HG02938 (cell line): ENCODE measurements at regions not wholly inside any gene's neighbourhood (a gene's known extent, or its start where the extent isn't known, plus 50 kb on each side); places are given as distances from the start of the nearest gene placed in this dataset.
"Not testable (repeated sequence)": the region's sequence is repeated elsewhere in the genome, so short reads cannot be mapped to it uniquely, and the experiment has no call there.

Source experiments
- ATAC-seq: cut with Tn5 transposase; IDR thresholded peaks from one replicate; pipeline ENCODE4 v1.9.1; 2021; ENCODE audit warnings: mild to moderate bottlenecking, moderate library complexity; ENCODE audit not compliant: unreplicated experiment

GRCh38 chr3:80668600-80669294 lies 900.9 kb upstream of the ROBO1 start:
- no peak for ATAC-seq

- no peak for ATAC-seq
Observed at GRCh38 chr3:80668100-80668499, 900.3 kb upstream of the ROBO1 start.

GRCh38 chr3:80663426-80663825 lies 895.6 kb upstream of the ROBO1 start:
- no peak for ATAC-seq

- ATAC-seq: no peak
Observed at GRCh38 chr3:80655216-80655615, 887.4 kb upstream of the ROBO1 start.

- ATAC-seq: no peak
Observed at GRCh38 chr3:80649170-80649569, 881.4 kb upstream of the ROBO1 start.

- ATAC-seq: no peak
Observed at GRCh38 chr3:80643421-80643820, 875.6 kb upstream of the ROBO1 start.

GRCh38 chr3:80618295-80619256 lies 850.8 kb upstream of the ROBO1 start:
- ATAC-seq: no peak

GRCh38 chr3:80612366-80612765 lies 844.6 kb upstream of the ROBO1 start:
- no peak for ATAC-seq

- not testable (repeated sequence) for ATAC-seq
Observed at GRCh38 chr3:80608072-80608471, 840.3 kb upstream of the ROBO1 start.

- no peak for ATAC-seq
Observed at GRCh38 chr3:80606073-80606472, 838.3 kb upstream of the ROBO1 start.

GRCh38 chr3:80601479-80601878 lies 833.7 kb upstream of the ROBO1 start:
- ATAC-seq: no peak

GRCh38 chr3:80592792-80593191 lies 825.0 kb upstream of the ROBO1 start:
- no peak for ATAC-seq

GRCh38 chr3:80586338-80586737 lies 818.5 kb upstream of the ROBO1 start:
- no peak for ATAC-seq

GRCh38 chr3:80580146-80580545 lies 812.3 kb upstream of the ROBO1 start:
- no peak for ATAC-seq

- no peak for ATAC-seq
Observed at GRCh38 chr3:80564391-80564790, 796.6 kb upstream of the ROBO1 start.

GRCh38 chr3:80559701-80560100 lies 791.9 kb upstream of the ROBO1 start:
- no peak for ATAC-seq

- no peak for ATAC-seq
Observed at GRCh38 chr3:80556763-80557162, 789.0 kb upstream of the ROBO1 start.

- ATAC-seq: no peak
Observed at GRCh38 chr3:80554304-80554703, 786.5 kb upstream of the ROBO1 start.

GRCh38 chr3:80553211-80553610 lies 785.4 kb upstream of the ROBO1 start:
- ATAC-seq: no peak

- no peak for ATAC-seq
Observed at GRCh38 chr3:80550174-80550573, 782.4 kb upstream of the ROBO1 start.

GRCh38 chr3:80549173-80549572 lies 781.4 kb upstream of the ROBO1 start:
- ATAC-seq: no peak

GRCh38 chr3:80543154-80543553 lies 775.4 kb upstream of the ROBO1 start:
- ATAC-seq: no peak
